SK-N-MC (cell line): ENCODE measurements at regions not wholly inside any gene's neighbourhood (a gene's known extent, or its start where the extent isn't known, plus 50 kb on each side); places are given as distances from the start of the nearest gene placed in this dataset.

Experiments used
- DNase-seq: peaks from one replicate; pipeline ENCODE4 v3.0.0-alpha.2; 2011; ENCODE audit warnings: low read depth, low spot score
- H3K27ac ChIP-seq: fragments of 200-600 bp; sonication (generic); 2 replicates; pipeline ENCODE4 v1.5.1; 2016; ENCODE audit warnings: mixed run types
- H3K36me3 ChIP-seq: fragments of 200-600 bp; sonication (generic); 2 replicates; pipeline ENCODE4 v1.6.1; 2017; ENCODE audit warnings: antibody characterized with exemption, low read length, mixed read lengths; ENCODE audit not compliant: insufficient read depth
- H3K4me3 ChIP-seq: fragments of 200-600 bp; sonication (generic); 2 replicates; pipeline ENCODE4 v1.5.1; 2016
- H3K9ac ChIP-seq: fragments of 200-600 bp; sonication (generic); 2 replicates; pipeline ENCODE4 v1.8.0; 2017; ENCODE audit warnings: mixed run types, mixed read lengths; ENCODE audit not compliant: insufficient read length
- H3K9me3 ChIP-seq: fragments of 200-600 bp; sonication (generic); 2 replicates; pipeline ENCODE4 v1.6.1; 2017; ENCODE audit warnings: low read depth, mild to moderate bottlenecking, antibody characterized with exemption, low read length, moderate library complexity, mixed read lengths
- EZH2 ChIP-seq: fragments of 200-600 bp; sonication (generic); IDR thresholded peaks from one replicate; pipeline ENCODE4 v1.6.1; 2017; ENCODE audit warnings: antibody characterized with exemption
- FOXP2 ChIP-seq: optimal IDR thresholded peaks from 2 replicates; pipeline ENCODE3; 2011; ENCODE audit warnings: mild to moderate bottlenecking, moderate library complexity; ENCODE audit not compliant: insufficient read depth; ENCODE audit errors: extremely low read length, control extremely low read depth
- POLR2AphosphoS5 ChIP-seq: IDR thresholded peaks from 2 replicates; pipeline ENCODE4 v1.6.1; 2012; ENCODE audit warnings: mild to moderate bottlenecking, low read depth, low read length, borderline replicate concordance

DNA sequence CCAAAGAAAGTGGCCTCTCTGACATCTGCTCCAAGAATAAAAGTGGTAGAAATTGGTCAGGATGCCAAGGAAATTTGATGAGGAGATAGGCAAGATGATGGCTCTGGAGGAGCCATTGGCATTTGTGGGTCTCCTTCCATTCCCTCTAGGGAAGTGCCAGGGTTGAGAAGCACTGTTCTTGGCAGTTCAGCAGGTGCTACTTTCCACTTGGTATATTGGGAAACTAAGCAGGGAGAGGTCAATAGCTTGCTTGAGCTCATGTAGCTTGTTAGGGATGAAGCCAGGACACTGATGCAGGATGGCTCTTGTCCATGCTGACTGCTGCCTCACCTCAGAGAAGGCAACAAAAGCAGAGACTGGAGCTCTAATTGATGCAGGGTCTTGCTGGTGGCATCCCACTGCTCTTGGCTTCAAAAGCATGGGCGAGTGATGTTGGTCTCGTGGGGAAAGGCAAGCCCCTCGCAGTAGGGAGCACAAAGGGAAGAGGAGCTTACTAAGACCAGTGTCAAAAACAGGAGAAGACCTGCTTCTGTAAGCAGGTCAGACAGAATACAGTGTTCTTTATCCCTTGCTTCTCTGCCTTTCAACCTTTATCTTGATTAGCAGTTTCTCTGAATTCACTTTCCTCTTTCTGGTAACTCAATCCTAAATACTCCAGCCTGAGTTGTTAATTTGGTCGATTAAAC is 73.1 kb upstream of the RIPOR2 start:
- no peak overlapping the region; the same call in 1 of the 2 replicates for H3K27ac ChIP-seq
- H3K4me3 ChIP-seq, result no peak overlapping the region
- H3K9me3 ChIP-seq, result no peaks in the 10 kb centered on the region
- no peak for DNase-seq
- TF ChIP-seq POLR2AphosphoS5 (no peak), EZH2 (no peak), FOXP2 (no peak)
- no peaks in the 10 kb centered on the region for H3K36me3 ChIP-seq
- no peak overlapping the region for H3K9ac ChIP-seq

DNA sequence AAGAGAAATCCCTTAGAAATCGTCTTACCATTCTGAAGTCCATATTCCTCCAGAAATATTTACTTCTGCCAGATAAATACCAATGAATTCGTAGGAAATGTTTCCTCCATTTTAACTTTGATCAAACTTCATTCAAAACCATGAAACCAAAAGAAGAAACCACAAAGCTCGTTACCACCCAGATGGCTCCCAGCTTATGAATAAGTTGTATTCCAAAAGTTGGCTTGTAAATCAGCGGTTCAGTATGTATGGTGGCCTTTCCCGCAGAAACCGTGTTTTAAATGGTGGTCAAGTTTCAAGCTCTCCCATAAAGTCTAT is 73.6 kb upstream of the RIPOR2 start:
- Histone ChIP-seq H3K27ac (no peak overlapping the region; the same call in 1 of the 2 replicates), H3K9me3 (no peaks in the 10 kb centered on the region), H3K4me3 (no peak overlapping the region), H3K36me3 (no peaks in the 10 kb centered on the region), H3K9ac (no peak overlapping the region)
- DNase-seq, result no peak
- no peak for TF ChIP-seq POLR2AphosphoS5
- no peak for TF ChIP-seq FOXP2
- no peak for TF ChIP-seq EZH2

DNA sequence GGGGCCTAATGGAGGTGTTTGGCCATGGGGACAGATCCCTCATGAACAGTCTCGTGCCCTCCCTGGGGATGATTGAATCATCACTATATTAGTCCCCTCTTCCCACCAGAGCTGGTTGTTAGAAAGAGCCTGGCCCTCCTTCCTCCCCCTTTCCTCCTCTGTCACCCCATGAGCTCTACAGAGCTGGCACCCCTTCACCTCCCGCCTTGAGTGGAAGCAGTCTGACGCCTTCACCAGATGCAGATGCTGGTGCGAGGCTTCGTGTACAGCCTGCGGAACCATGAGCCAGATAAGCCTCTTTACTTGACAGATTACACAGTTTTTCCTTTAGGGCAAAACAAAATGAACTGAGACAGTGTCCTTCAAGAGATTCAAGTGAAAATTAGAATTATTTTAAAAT is 74.4 kb upstream of the RIPOR2 start:
- Histone ChIP-seq H3K9me3 (no peaks in the 10 kb centered on the region), H3K9ac (no peak overlapping the region), H3K4me3 (no peak overlapping the region), H3K36me3 (no peaks in the 10 kb centered on the region), H3K27ac (no peak overlapping the region)
- TF ChIP-seq EZH2 (no peak), POLR2AphosphoS5 (no peak), FOXP2 (no peak)
- DNase-seq, result no peak

DNA sequence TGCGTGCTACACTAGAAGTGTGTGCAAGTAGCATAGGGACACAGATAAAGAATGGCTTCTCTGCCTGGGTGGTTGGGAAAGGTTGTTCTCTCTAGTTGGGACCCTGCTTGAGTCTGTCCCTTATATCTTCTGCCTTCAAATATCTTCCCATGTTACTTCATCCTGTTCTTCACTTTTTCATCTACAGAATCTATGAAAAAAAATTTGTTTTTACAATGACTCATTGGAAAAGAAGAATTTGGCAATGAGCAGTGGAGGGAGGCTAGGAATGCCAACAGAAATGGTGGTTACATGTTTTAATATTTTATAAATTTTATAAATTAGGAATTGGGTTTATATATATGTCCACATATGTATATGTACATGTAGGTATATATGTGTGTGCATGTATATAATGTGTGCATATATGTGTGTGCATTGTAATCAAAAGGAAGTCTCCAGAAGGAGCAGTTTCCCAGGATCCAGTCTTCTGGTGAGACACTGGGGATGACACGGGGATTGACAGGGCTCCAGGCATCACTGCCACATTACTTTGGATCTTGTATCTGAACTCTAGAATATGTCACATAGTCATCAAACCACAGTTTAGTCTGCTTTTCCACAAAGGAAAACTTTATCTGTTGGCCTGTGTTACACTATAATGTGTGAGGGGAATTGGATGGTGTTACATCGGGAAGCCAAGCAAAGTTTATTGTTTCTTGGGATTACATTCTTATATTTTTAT is 75.3 kb upstream of the RIPOR2 start:
- TF ChIP-seq EZH2 (no peak), FOXP2 (no peak), POLR2AphosphoS5 (no peak)
- Histone ChIP-seq H3K36me3 (no peaks in the 10 kb centered on the region), H3K9me3 (no peaks in the 10 kb centered on the region), H3K27ac (no peak overlapping the region), H3K4me3 (no peak overlapping the region), H3K9ac (no peak overlapping the region)
- DNase-seq, result no peak

DNA sequence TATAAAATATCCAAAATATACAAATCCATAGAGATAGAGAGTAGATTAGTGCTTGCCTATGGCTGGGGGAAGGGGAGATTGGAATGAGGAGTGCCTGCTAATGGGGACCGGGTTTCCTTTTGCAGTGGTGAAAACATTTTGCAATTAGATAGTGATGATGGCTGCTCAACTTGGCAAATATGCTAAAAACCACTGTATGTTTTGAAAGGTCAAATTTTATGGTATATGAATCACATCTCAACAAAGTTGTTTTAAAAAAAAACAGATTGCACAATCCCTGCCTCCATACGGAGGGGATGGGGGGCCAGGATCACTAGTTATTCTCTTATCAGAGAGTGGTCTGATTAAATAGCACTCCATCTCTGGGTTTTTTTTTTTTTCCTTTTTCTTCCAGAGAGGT is 76.9 kb upstream of the RIPOR2 start:
- Histone ChIP-seq H3K27ac (no peak overlapping the region), H3K4me3 (no peak overlapping the region)

DNA sequence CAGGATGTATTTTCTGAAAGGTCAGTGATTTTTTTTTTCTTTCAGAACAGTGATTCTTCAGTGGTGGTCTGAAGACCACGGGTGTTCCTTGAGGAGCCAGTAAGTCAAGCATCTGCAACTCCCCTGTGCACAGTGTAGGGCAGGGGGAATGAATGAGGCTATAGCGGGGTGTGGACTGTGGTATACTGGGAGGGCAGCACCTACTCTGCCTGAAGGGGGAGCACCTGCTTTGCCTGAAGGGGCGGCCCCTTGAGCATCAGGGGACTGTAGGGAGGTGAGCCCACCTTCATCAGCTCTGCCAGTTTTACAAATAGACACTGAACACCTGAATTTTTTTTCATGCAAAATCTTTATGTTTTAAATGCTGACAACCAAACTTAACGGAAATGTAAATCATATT is 77.5 kb upstream of the RIPOR2 start:
- DNase-seq, result no peak
- Histone ChIP-seq H3K9me3 (no peaks in the 10 kb centered on the region), H3K36me3 (no peaks in the 10 kb centered on the region), H3K27ac (no peak overlapping the region), H3K4me3 (no peak overlapping the region), H3K9ac (no peak overlapping the region)
- no peak for TF ChIP-seq POLR2AphosphoS5
- no peak for TF ChIP-seq FOXP2
- no peak for TF ChIP-seq EZH2

More for the DNA sequence above, 76.9 kb upstream of the RIPOR2 start:
- H3K36me3 ChIP-seq, result no peaks in the 10 kb centered on the region
- DNase-seq, result no peak
- no peak overlapping the region for H3K9ac ChIP-seq
- no peaks in the 10 kb centered on the region for H3K9me3 ChIP-seq
- TF ChIP-seq EZH2, result no peak
- TF ChIP-seq POLR2AphosphoS5, result no peak
- no peak for TF ChIP-seq FOXP2

DNA sequence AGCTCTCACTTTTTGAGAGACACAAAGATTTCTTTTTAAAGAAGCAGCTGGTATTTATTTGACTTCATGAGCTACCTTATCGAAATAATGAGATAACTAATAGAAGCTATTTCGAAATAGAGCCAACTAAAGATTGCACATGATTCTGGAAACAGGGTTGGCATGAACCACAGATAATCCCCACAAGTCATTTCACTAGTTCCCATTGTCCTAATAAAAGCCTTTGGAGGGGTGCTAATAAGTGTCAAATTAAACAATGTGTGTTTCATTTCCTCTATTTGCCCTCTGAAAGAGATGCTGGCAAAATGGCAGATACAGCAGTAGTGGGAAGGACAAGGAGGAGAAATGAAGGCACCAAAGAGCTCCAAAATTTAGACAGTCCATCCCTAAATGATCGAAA is 78.6 kb upstream of the RIPOR2 start:
- H3K9ac ChIP-seq, result no peak overlapping the region
- no peaks in the 10 kb centered on the region for H3K9me3 ChIP-seq
- no peaks in the 10 kb centered on the region for H3K36me3 ChIP-seq
- TF ChIP-seq EZH2 (no peak), FOXP2 (no peak), POLR2AphosphoS5 (no peak)
- no peak for DNase-seq
- no peak overlapping the region for H3K27ac ChIP-seq
- no peak overlapping the region for H3K4me3 ChIP-seq

DNA sequence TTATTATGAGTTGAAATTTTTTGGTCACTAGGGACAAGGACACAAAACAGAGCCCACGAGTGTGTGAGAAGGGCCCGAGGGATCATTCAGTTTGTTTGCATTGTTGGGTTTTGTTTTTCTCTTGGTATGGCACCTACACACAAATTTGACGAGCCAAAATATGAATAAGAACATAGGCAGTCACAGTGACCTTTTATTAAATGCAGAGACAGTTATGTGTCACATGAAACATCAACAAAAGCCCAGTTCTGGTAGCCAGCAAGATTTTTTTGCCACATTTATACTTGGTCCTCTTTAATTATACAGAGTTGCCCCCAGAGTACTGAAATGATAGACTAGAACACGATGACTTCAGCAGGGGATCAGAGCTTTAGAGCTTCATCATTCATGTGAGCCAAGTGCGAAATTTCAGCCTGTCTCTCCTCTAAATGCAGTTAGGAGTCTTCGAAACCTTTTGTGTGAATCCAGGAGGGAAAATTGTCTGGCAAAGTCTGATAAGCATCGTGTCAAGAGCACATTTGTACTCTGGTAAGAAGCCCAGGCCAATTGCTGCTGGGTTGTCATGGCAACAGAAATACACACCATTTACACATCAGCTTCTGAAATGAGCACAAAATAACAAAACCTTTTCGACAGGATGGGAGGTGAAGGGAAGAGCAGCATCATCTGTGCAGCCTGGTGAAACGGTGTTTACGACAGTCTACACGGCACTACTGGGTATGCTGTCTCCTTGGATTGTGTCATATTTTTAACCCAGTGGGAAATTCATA is 79.2 kb upstream of the RIPOR2 start:
- H3K4me3 ChIP-seq, result no peak overlapping the region
- no peaks in the 10 kb centered on the region for H3K9me3 ChIP-seq
- DNase-seq, result no peak
- TF ChIP-seq FOXP2 (no peak), EZH2 (no peak), POLR2AphosphoS5 (no peak)
- H3K9ac ChIP-seq, result no peak overlapping the region
- H3K27ac ChIP-seq, result no peak overlapping the region
- H3K36me3 ChIP-seq, result no peaks in the 10 kb centered on the region
